ENCODE measurements at regions not wholly inside any gene's neighbourhood (a gene's known extent, or its start where the extent isn't known, plus 50 kb on each side); places are given as distances from the start of the nearest gene placed in this dataset.

DNA sequence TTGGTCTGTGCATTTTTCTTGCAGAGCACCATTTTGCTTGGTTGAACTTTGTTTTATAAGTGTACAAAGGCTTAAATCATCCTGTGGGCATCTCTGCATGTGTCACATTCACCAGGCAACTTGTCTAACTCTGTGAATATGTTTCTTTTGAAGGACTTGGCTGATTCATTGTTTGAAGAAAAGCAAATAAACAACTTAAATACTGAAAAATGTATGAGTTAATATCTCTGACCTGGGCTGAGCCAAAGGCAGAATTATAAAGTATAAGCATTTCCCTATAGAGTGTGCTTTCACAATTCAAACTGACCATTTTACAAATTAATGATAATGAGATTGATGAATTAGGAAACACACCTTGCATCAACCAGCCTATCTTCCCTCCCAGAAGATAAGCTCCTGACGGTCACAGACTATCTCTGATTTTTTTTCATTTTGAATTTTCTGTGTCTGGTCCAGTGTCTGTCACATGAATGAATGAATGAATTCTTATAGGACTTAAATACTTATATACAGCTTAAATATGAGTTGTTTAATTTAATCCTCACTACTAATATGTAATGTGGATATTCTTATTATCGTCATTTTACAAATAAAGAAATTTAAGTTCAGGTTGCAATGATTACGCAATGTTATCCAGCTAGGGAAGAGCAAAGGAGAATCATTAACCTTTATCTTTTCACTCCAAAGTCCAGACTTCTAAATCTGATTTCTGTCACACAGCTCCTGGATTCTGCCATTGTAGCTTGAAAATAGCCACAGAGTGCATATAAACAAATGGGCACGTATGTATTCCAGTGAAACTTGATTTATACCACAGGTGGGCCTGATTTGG is 182.0 kb upstream of the PHYHIPL start:
- TF ChIP-seq, protein P1, sequence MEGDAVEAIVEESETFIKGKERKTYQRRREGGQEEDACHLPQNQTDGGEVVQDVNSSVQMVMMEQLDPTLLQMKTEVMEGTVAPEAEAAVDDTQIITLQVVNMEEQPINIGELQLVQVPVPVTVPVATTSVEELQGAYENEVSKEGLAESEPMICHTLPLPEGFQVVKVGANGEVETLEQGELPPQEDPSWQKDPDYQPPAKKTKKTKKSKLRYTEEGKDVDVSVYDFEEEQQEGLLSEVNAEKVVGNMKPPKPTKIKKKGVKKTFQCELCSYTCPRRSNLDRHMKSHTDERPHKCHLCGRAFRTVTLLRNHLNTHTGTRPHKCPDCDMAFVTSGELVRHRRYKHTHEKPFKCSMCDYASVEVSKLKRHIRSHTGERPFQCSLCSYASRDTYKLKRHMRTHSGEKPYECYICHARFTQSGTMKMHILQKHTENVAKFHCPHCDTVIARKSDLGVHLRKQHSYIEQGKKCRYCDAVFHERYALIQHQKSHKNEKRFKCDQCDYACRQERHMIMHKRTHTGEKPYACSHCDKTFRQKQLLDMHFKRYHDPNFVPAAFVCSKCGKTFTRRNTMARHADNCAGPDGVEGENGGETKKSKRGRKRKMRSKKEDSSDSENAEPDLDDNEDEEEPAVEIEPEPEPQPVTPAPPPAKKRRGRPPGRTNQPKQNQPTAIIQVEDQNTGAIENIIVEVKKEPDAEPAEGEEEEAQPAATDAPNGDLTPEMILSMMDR (IDR thresholded peaks at IDR 0.05; ENCODE audit: low read depth, low read length), result no peak
- Histone ChIP-seq H3K4me1 (ENCODE audit: low read length) (no peaks in the 10 kb centered on the region), H3K9ac (ENCODE audit: low read length) (no peak overlapping the region), H3K4me3 (ENCODE audit: low read length) (no peak overlapping the region), H3K79me2 (ENCODE audit: low read length) (no peaks in the 10 kb centered on the region), H3K36me3 (replicated peaks; ENCODE audit: low read depth, low read length) (no peaks in the 10 kb centered on the region), H3K27ac (ENCODE audit: low read length) (no peak overlapping the region), H3K4me2 (ENCODE audit: low read length) (no peak overlapping the region), H4K20me1 (ENCODE audit: insufficient read depth, low read length) (no peaks in the 10 kb centered on the region), H2AFZ (ENCODE audit: low read depth, low read length) (no peak overlapping the region), H3K9me3 (ENCODE audit: insufficient read depth, low read length) (no peaks in the 10 kb centered on the region), H3K27me3 (ENCODE audit: low read depth, low read length) (no peaks in the 10 kb centered on the region)

- H3K36me3 ChIP-seq (replicated peaks; ENCODE audit: low read depth, low read length), result no peaks in the 10 kb centered on the region
- no peak overlapping the region for H3K27ac ChIP-seq (ENCODE audit: low read length)
- no peaks in the 10 kb centered on the region for H3K79me2 ChIP-seq (ENCODE audit: low read length)
- H3K9me3 ChIP-seq (ENCODE audit: insufficient read depth, low read length), result no peaks in the 10 kb centered on the region
- no peak overlapping the region for H3K4me2 ChIP-seq (ENCODE audit: low read length)
- no peaks in the 10 kb centered on the region for H4K20me1 ChIP-seq (ENCODE audit: insufficient read depth, low read length)
- TF ChIP-seq EZH2phosphoT487 (IDR thresholded peaks at IDR 0.05; ENCODE audit: low read depth), result no peak
- TF ChIP-seq, protein P1 (IDR thresholded peaks at IDR 0.05; ENCODE audit: low read depth, low read length), result no peak
- H2AFZ ChIP-seq (ENCODE audit: low read depth, low read length), result no peak overlapping the region
- H3K4me1 ChIP-seq (ENCODE audit: low read length), result no peaks in the 10 kb centered on the region
- no peaks in the 10 kb centered on the region for H3K27me3 ChIP-seq (ENCODE audit: low read depth, low read length)
- H3K9ac ChIP-seq (ENCODE audit: low read length), result no peak overlapping the region
- no peak overlapping the region for H3K4me3 ChIP-seq (ENCODE audit: low read length)
These were observed 181.3 kb upstream of the PHYHIPL start for GRCh38 chr10:58995058-58995596.

DNA sequence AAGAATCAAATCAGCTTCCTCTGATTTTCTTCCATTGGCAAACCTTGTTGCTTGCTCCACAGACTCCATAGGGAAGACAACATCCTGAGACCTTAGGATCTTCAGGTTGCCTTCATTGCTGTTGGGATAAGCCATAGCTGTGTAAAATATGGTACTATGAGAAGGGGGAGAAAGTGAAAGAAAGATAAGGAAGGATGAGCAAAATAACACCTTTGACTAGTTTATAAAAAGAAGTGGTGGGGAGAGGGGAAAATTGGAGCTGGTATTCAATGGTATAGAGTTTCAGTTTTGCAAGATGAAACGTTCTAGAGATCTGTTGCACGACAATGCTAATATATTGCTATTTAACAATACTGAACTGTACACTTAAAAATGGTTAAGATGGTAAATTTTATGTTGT is 180.4 kb upstream of the PHYHIPL start:
- Histone ChIP-seq H3K27ac (ENCODE audit: low read length) (no peak overlapping the region), H3K4me2 (ENCODE audit: low read length) (no peak overlapping the region), H3K4me1 (ENCODE audit: low read length) (no peaks in the 10 kb centered on the region), H3K9ac (ENCODE audit: low read length) (no peak overlapping the region), H3K4me3 (ENCODE audit: low read length) (no peak overlapping the region), H3K79me2 (ENCODE audit: low read length) (no peaks in the 10 kb centered on the region), H3K36me3 (replicated peaks; ENCODE audit: low read depth, low read length) (no peaks in the 10 kb centered on the region), H3K9me3 (ENCODE audit: insufficient read depth, low read length) (no peaks in the 10 kb centered on the region), H3K27me3 (ENCODE audit: low read depth, low read length) (no peaks in the 10 kb centered on the region), H2AFZ (ENCODE audit: low read depth, low read length) (no peak overlapping the region), H4K20me1 (ENCODE audit: insufficient read depth, low read length) (no peaks in the 10 kb centered on the region)
- no peak for TF ChIP-seq EZH2phosphoT487 (IDR thresholded peaks at IDR 0.05; ENCODE audit: low read depth)

GRCh38 chr10:58996866-58997265 is 179.6 kb upstream of the PHYHIPL start:
- no peaks in the 10 kb centered on the region for H4K20me1 ChIP-seq (ENCODE audit: insufficient read depth, low read length)
- no peak overlapping the region for H3K9ac ChIP-seq (ENCODE audit: low read length)
- H2AFZ ChIP-seq (ENCODE audit: low read depth, low read length), result no peak overlapping the region

More at GRCh38 chr10:58996866-58997265, 179.6 kb upstream of the PHYHIPL start:
- no peaks in the 10 kb centered on the region for H3K79me2 ChIP-seq (ENCODE audit: low read length)
- TF ChIP-seq, protein P1 (IDR thresholded peaks at IDR 0.05; ENCODE audit: low read depth, low read length), result no peak
- TF ChIP-seq EZH2phosphoT487 (IDR thresholded peaks at IDR 0.05; ENCODE audit: low read depth), result no peak
- no peak overlapping the region for H3K27ac ChIP-seq (ENCODE audit: low read length)
- H3K4me2 ChIP-seq (ENCODE audit: low read length), result no peak overlapping the region
- H3K4me1 ChIP-seq (ENCODE audit: low read length), result no peaks in the 10 kb centered on the region
- H3K36me3 ChIP-seq (replicated peaks; ENCODE audit: low read depth, low read length), result no peaks in the 10 kb centered on the region
- no peak overlapping the region for H3K4me3 ChIP-seq (ENCODE audit: low read length)
- no peaks in the 10 kb centered on the region for H3K9me3 ChIP-seq (ENCODE audit: insufficient read depth, low read length)
- no peaks in the 10 kb centered on the region for H3K27me3 ChIP-seq (ENCODE audit: low read depth, low read length)

Measured in OCI-LY3 (cell line).